KOPT-K1 (cell line): ENCODE measurements at regions not wholly inside any gene's neighbourhood (a gene's known extent, or its start where the extent isn't known, plus 50 kb on each side); places are given as distances from the start of the nearest gene placed in this dataset.

Experiments used
- H3K27ac ChIP-seq: fragments of 200-600 bp; sonication (generic); 2 replicates; pipeline ENCODE4 v1.5.1; 2016; ENCODE audit warnings: antibody characterized with exemption, mild to moderate bottlenecking, low read depth, low read length; ENCODE audit not compliant: poor library complexity, severe bottlenecking
- H3K36me3 ChIP-seq: fragments of 200-600 bp; sonication (generic); 2 replicates; pipeline ENCODE4 v1.5.1; 2017; ENCODE audit warnings: antibody characterized with exemption, mild to moderate bottlenecking, low read length, moderate library complexity; ENCODE audit not compliant: insufficient read depth
- H3K9me3 ChIP-seq: fragments of 200-600 bp; sonication (generic); 2 replicates; pipeline ENCODE4 v1.5.1; 2017; ENCODE audit warnings: antibody characterized with exemption, low read length, mild to moderate bottlenecking; ENCODE audit not compliant: insufficient read depth, poor library complexity, severe bottlenecking

DNA sequence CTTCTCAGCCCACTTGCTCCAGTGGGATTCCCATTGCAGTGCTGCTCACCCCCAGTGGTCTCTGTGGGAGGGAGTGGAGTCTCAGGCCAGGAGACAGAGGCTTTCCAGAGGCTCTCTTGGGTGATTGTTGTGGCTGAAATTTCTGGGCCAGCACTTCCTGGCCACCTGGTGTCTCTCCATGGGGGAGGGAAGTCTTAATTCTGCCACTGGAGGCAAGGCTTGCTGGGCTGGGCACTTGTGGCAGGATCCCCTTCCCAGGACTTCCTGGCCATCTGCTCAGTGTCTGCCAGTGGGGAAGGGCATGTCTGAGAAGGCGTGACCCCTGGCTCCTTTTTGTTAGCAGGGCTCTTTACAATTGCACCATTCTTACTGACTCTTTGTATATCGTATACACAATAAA lies 351.8 kb downstream of the GABRB3 start:
- no peak overlapping the region for H3K27ac ChIP-seq
- no peaks in the 10 kb centered on the region for H3K9me3 ChIP-seq
- H3K36me3 ChIP-seq, result no peaks in the 10 kb centered on the region

GRCh38 chr15:26395624-26396023 lies 377.2 kb downstream of the GABRB3 start:
- no peaks in the 10 kb centered on the region for H3K36me3 ChIP-seq
- no peak overlapping the region for H3K27ac ChIP-seq
- H3K9me3 ChIP-seq, result no peaks in the 10 kb centered on the region

GRCh38 chr15:26394801-26395200 lies 378.1 kb downstream of the GABRB3 start:
- Histone ChIP-seq H3K36me3 (no peaks in the 10 kb centered on the region), H3K27ac (no peak overlapping the region), H3K9me3 (no peaks in the 10 kb centered on the region)

- no peak overlapping the region for H3K27ac ChIP-seq
- no peaks in the 10 kb centered on the region for H3K9me3 ChIP-seq
- H3K36me3 ChIP-seq, result no peaks in the 10 kb centered on the region
These were observed 379.9 kb downstream of the GABRB3 start for GRCh38 chr15:26392956-26393355.

DNA sequence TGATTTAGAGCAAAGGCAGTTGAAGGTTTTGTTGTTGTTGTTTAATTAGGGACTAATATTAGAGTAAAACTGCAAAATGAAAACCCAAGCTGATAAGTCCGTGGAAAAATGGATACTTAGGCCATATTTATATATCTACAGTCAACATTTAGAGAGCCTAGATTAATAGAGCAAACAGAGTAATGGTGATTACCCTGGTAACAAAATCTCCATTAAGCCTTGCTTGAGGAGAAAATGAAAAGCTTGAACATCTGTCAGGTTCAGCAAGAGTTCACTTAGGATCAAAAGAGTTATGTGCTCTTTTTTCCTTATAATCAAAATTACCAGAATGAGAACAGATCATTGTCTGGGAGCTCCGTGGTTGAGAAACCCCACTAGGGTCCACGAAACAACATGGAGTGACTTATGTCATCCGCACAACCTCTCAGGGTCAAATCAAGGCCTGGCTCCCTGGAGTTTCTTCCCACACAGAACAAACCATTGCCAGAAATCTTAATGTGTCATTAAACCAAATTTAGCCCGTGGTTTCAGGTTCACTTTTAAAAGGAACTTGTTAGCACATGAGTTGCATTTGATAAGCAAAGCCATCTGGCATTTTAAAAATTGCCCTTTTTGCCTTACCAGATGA lies 381.2 kb downstream of the GABRB3 start:
- Histone ChIP-seq H3K27ac (no peak overlapping the region), H3K9me3 (no peaks in the 10 kb centered on the region), H3K36me3 (no peaks in the 10 kb centered on the region)

GRCh38 chr15:26382444-26383072 lies 390.3 kb downstream of the GABRB3 start:
- no peak overlapping the region for H3K27ac ChIP-seq
- no peaks in the 10 kb centered on the region for H3K36me3 ChIP-seq
- no peaks in the 10 kb centered on the region for H3K9me3 ChIP-seq

DNA sequence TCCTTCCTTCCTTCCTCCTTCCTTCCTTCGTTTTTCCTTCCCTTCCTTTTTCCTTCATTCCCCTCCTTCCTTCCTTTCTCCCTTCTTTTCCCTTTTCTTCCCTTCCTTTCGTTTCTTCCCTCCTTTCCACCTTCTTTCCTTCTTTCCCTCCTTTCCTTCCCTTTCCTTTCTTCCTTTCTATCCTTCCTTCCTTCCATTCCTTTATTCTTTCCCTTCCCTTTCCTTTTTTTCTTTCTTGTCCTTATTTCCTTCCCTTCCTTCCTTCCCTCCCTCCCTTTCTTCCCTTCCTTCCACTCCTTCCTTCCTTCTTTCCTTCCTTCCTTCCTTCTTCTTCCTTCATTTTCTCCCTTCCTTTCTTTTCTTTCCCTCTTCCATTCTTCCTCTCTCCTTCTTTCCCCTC lies 394.6 kb downstream of the GABRB3 start:
- Histone ChIP-seq H3K9me3 (peaks cover 12% of the 10 kb centered on the region), H3K27ac (no peak overlapping the region), H3K36me3 (no peaks in the 10 kb centered on the region)

GRCh38 chr15:26376243-26376642 lies 396.6 kb downstream of the GABRB3 start:
- Histone ChIP-seq H3K36me3 (no peaks in the 10 kb centered on the region), H3K9me3 (peaks cover 12% of the 10 kb centered on the region), H3K27ac (no peak overlapping the region)

DNA sequence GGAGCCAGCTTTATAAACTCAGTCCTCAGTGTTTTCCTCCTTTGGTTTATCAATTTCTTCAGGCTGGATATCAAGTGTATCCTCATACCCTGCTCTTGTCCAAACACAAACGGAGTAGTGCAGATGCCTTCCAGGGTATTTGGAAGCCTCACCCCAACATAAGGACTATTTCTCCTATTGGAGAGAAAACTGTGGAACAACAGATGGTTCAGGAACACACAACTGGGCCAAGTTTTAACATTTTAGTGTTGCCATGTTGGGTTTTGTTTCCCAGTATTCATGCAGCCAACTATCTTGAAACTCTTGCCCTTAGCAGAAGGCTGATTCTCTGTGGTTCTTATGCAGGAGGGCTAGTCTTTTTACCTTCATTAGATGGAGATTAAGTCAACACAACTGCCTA lies 398.1 kb downstream of the GABRB3 start:
- H3K27ac ChIP-seq, result no peak overlapping the region
- H3K36me3 ChIP-seq, result no peaks in the 10 kb centered on the region
- peaks cover 12% of the 10 kb centered on the region for H3K9me3 ChIP-seq

DNA sequence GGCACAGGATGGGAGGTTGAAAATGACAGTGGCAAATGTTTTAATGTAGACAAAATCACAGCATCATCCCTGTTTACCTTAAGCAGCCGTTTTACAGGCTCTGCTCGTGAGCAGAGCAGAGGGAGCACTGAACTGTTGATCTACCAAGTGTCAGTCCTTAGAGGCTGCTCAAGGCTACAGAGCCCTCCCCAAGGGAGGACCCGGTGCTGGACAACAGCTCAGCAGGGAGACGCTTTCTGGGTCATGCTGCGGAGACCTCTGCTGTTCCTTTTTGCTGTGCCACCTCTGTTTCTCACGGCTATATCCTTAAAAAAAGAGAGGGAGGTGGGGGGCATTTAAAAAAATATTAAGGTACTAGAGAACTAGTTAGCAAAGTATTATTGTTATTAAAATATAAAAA lies 400.2 kb downstream of the GABRB3 start:
- Histone ChIP-seq H3K9me3 (peaks cover 12% of the 10 kb centered on the region), H3K36me3 (no peaks in the 10 kb centered on the region), H3K27ac (no peak overlapping the region)

DNA sequence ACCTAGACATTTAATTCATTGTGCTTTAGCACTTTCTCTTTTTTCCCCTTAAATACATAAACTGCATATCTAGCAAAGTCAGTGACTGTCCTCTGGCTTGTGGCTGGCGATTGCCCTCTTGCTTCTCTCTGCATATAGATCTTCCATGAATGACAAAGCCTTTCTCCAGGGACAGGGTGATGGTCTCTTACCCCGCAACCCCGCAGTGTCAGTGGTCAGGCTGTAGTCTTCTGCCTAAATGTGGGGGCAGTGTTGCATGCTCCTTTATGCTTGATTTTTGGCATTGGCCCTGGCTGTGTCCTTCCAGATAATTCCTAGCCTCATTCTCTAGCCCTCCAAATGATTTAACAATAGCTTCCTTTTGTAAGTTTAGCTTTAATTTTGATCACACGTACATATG lies 407.8 kb downstream of the GABRB3 start:
- no peaks in the 10 kb centered on the region for H3K36me3 ChIP-seq
- H3K9me3 ChIP-seq, result no peaks in the 10 kb centered on the region
- H3K27ac ChIP-seq, result no peak overlapping the region

DNA sequence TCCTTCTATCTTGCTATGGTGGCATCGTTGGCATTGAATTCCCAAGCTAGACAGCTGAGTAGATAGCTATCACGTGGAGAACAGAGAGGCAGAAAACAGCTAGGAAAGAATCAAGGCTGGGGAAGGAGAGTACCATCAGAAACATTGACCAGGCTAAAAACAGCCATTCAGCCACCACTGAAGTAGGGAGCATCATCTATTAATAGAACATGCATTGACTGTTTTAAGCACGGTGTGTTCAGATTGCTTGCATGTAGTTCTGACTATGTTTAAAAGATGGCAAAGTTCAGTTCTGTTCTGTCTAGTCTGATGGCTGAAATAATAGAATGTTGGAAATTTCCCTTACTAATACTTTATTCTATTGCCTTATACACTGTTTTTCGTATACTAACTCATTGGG lies 413.0 kb downstream of the GABRB3 start:
- Histone ChIP-seq H3K36me3 (no peaks in the 10 kb centered on the region), H3K27ac (no peak overlapping the region), H3K9me3 (no peaks in the 10 kb centered on the region)

GRCh38 chr15:26358708-26359107 lies 414.2 kb downstream of the GABRB3 start:
- no peaks in the 10 kb centered on the region for H3K9me3 ChIP-seq
- no peak overlapping the region for H3K27ac ChIP-seq

GRCh38 chr15:26357653-26358052 lies 415.2 kb downstream of the GABRB3 start:
- no peaks in the 10 kb centered on the region for H3K9me3 ChIP-seq
- H3K36me3 ChIP-seq, result no peaks in the 10 kb centered on the region
- H3K27ac ChIP-seq, result no peak overlapping the region

More at GRCh38 chr15:26358708-26359107, 414.2 kb downstream of the GABRB3 start:
- H3K36me3 ChIP-seq, result no peaks in the 10 kb centered on the region

DNA sequence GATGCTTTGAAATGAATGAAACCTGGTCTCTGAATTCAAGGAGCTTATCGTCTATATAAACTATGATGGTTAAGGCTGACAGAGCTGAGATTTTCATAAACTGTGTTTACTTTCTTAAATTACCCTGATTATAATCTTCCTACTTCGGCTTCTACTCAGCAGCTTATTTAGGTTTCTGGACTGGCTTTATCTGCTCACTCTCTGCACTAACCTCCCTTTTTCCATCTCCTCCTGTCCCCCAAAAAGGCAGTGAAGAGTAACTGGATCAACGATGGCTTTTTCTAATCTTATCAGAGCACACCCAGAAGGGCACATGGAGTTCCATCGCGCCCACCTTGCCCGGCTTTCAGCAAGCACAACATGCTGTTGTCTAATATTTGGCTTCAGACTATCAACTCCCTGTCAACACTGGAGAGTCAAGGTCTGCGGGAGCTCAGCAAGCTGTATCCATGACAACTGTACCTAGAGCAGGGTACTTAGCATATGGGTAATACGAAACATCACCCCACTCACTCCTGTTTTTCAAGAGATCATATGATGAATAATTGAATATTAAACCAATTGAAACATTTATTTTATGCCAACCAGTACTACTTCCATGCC lies 417.3 kb downstream of the GABRB3 start:
- Histone ChIP-seq H3K36me3 (no peaks in the 10 kb centered on the region), H3K9me3 (no peaks in the 10 kb centered on the region), H3K27ac (no peak overlapping the region)

- Histone ChIP-seq H3K9me3 (no peaks in the 10 kb centered on the region), H3K27ac (no peak overlapping the region), H3K36me3 (no peaks in the 10 kb centered on the region)
These were observed 420.0 kb downstream of the GABRB3 start for GRCh38 chr15:26352909-26353308.
